ENCODE measurements at regions not wholly inside any gene's neighbourhood (a gene's known extent, or its start where the extent isn't known, plus 50 kb on each side); places are given as distances from the start of the nearest gene placed in this dataset.
A peak's percentile ranks its signal among the peaks of the same experiment; 100 is the strongest.
"Not testable (repeated sequence)": the region's sequence is repeated elsewhere in the genome, so short reads cannot be mapped to it uniquely, and the experiment has no call there.

GRCh38 chr6:150788089-150788488, 77.4 kb upstream of the MTHFD1L start:
- TF ChIP-seq EP300 (IDR thresholded peaks at IDR 0.05) (no peak), POLR2AphosphoS5 (IDR thresholded peaks at IDR 0.05) (no peak), CTCF (IDR thresholded peaks at IDR 0.05) (no peak), POLR2A (IDR thresholded peaks at IDR 0.05) (no peak)
- 63 to 73% (median 67%) methylated on average over 6 of the region's 6 CpGs for WGBS, 5 donors
- no peak overlapping the region for H3K27ac ChIP-seq
- DNase-seq: peak in 1 of 2 donors; percentile 42
- H3K4me1 ChIP-seq: peaks cover 0 to 8% (median 0%) of the 10 kb centered on the region in 4 donors
- no peak overlapping the region for H3K4me3 ChIP-seq
- peaks cover 0 to 6% (median 0%) of the 10 kb centered on the region in 4 donors for H3K9me3 ChIP-seq
- intact Hi-C loops (cut with DNase I; ENCODE audit: low total_unique reads): no loop called here
- H3K36me3 ChIP-seq: no peaks in the 10 kb centered on the region
- no peaks in the 10 kb centered on the region for H3K27me3 ChIP-seq

- H3K27me3 ChIP-seq; H3K9me3 ChIP-seq; H3K4me1 ChIP-seq; H3K27ac ChIP-seq; DNase-seq; H3K36me3 ChIP-seq; H3K4me3 ChIP-seq; intact Hi-C loops (cut with DNase I; ENCODE audit: low total_unique reads): not testable (repeated sequence)
- 91 to 97% (median 95%) methylated on average over 6 of the region's 6 CpGs for WGBS, 5 donors
These were observed 75.6 kb upstream of the MTHFD1L start for GRCh38 chr6:150789906-150790305.

GRCh38 chr6:150791717-150792116, 73.8 kb upstream of the MTHFD1L start:
- 86 to 100% (median 86%) methylated on average over 1 of the region's 1 CpG for WGBS, 5 donors
- H3K4me1 ChIP-seq: peaks cover 0 to 8% (median 0%) of the 10 kb centered on the region in 4 donors
- TF ChIP-seq POLR2AphosphoS5 (IDR thresholded peaks at IDR 0.05) (no peak), EP300 (IDR thresholded peaks at IDR 0.05) (no peak), CTCF (IDR thresholded peaks at IDR 0.05) (no peak), POLR2A (IDR thresholded peaks at IDR 0.05) (no peak)

GRCh38 chr6:150797949-150798348, 67.6 kb upstream of the MTHFD1L start:
- no peak for DNase-seq
- H3K36me3 ChIP-seq: peaks cover 0 to 4% (median 0%) of the 10 kb centered on the region in 4 donors
- intact Hi-C loops (cut with DNase I; ENCODE audit: low total_unique reads): no loop called here
- no peak for TF ChIP-seq POLR2A (IDR thresholded peaks at IDR 0.05)
- H3K4me1 ChIP-seq: no peaks in the 10 kb centered on the region
- H3K27me3 ChIP-seq: no peaks in the 10 kb centered on the region
- WGBS, 5 donors: 89 to 97% (median 92%) methylated on average over 1 of the region's 1 CpG
- no peaks in the 10 kb centered on the region for H3K9me3 ChIP-seq
- no peak overlapping the region for H3K4me3 ChIP-seq
- no peak overlapping the region for H3K27ac ChIP-seq

More at GRCh38 chr6:150791717-150792116, 73.8 kb upstream of the MTHFD1L start:
- Histone ChIP-seq H3K9me3 (no peaks in the 10 kb centered on the region), H3K36me3 (no peaks in the 10 kb centered on the region), H3K4me3 (no peak overlapping the region), H3K27ac (no peak overlapping the region), H3K27me3 (no peaks in the 10 kb centered on the region)
- intact Hi-C loops (cut with DNase I; ENCODE audit: low total_unique reads): no loop called here
- no peak for DNase-seq

GRCh38 chr6:150799276-150799805, 66.2 kb upstream of the MTHFD1L start:
- TF ChIP-seq POLR2A (IDR thresholded peaks at IDR 0.05) (no peak), CTCF (IDR thresholded peaks at IDR 0.05) (no peak), POLR2AphosphoS5 (IDR thresholded peaks at IDR 0.05) (no peak), EP300 (IDR thresholded peaks at IDR 0.05) (no peak)
- Histone ChIP-seq H3K27me3 (no peaks in the 10 kb centered on the region), H3K4me3 (no peak overlapping the region), H3K36me3 (peaks cover 0 to 5% (median under 1%) of the 10 kb centered on the region in 4 donors), H3K9me3 (no peaks in the 10 kb centered on the region), H3K4me1 (no peaks in the 10 kb centered on the region), H3K27ac (no peak overlapping the region)
- no peak for DNase-seq
- intact Hi-C loops (cut with DNase I; ENCODE audit: low total_unique reads): no loop called here
- 90 to 97% (median 92%) methylated on average over 4 of the region's 4 CpGs for WGBS, 5 donors

Measured in stomach (tissue), 8 donors.